CD14-positive monocyte (primary cell): ENCODE measurements at regions not wholly inside any gene's neighbourhood (a gene's known extent, or its start where the extent isn't known, plus 50 kb on each side); places are given as distances from the start of the nearest gene placed in this dataset.

Experiments
- DNase-seq, 3 donors: peaks; one replicate each; pipeline ENCODE4 v3.0.0-alpha.2; 2011 to 2022
- H2AFZ ChIP-seq: 2 replicates; pipeline ENCODE4 v1.6.0; 2012; ENCODE audit warnings: mild to moderate bottlenecking, low read depth, low read length, inconsistent platforms; ENCODE audit not compliant: insufficient read depth, poor library complexity, severe bottlenecking
- H3K27ac ChIP-seq, 2 donors: 1 replicate in 1 of 2; 2 replicates in 1 of 2; pipeline ENCODE4 v1.5.1; 2012 to 2013; ENCODE audit warnings: low read length in 2 of 2, control low read depth in 1 of 2, inconsistent platforms in 1 of 2, low read depth in 1 of 2, mild to moderate bottlenecking in 1 of 2
- H3K27me3 ChIP-seq, 2 donors: one replicate each; pipeline versions ENCODE4 v1.6.0 to v1.6.1; 2011 to 2013; ENCODE audit warnings: low read length in 2 of 2; ENCODE audit not compliant: control insufficient read depth in 2 of 2, insufficient read depth in 2 of 2
- H3K36me3 ChIP-seq, 2 donors: replicated peaks in 1 of 2; 1 replicate in 1 of 2; 2 replicates in 1 of 2; pipeline versions ENCODE4 v1.5.1 to v1.6.1; 2012 to 2013; ENCODE audit warnings: low read length in 2 of 2, control low read depth in 1 of 2, inconsistent platforms in 1 of 2, mild to moderate bottlenecking in 1 of 2; ENCODE audit not compliant: insufficient read depth in 2 of 2, control insufficient read depth in 1 of 2
- H3K4me1 ChIP-seq, 2 donors: 1 replicate in 1 of 2; 2 replicates in 1 of 2; pipeline versions ENCODE4 v1.5.1 to v1.6.1; 2012 to 2013; ENCODE audit warnings: low read length in 2 of 2, control low read depth in 1 of 2, inconsistent platforms in 1 of 2, mild to moderate bottlenecking in 1 of 2, moderate library complexity in 1 of 2; ENCODE audit not compliant: insufficient read depth in 2 of 2, control insufficient read depth in 1 of 2
- H3K4me2 ChIP-seq: replicated peaks from 2 replicates; pipeline ENCODE3; 2012; ENCODE audit warnings: low read length, moderate library complexity, mild to moderate bottlenecking; ENCODE audit not compliant: poor library complexity, severe bottlenecking; ENCODE audit errors: extremely low read depth
- H3K4me3 ChIP-seq, 3 experiments: fragments of 200-600 bp in 1 of 3; sonication (generic) in 1 of 3; replicated peaks in 1 of 3; 1 replicate in 2 of 3; 2 replicates in 1 of 3; pipeline ENCODE4 v1.5.1; 2011 to 2013; ENCODE audit warnings: low read length in 3 of 3, mild to moderate bottlenecking in 3 of 3, control low read depth in 2 of 3, low read depth in 2 of 3, inconsistent platforms in 1 of 3, moderate library complexity in 1 of 3
- H3K79me2 ChIP-seq: 2 replicates; pipeline ENCODE4 v1.6.0; 2012; ENCODE audit warnings: mild to moderate bottlenecking, control low read depth, inconsistent platforms, low read length, moderate library complexity; ENCODE audit not compliant: insufficient read depth
- H3K9ac ChIP-seq: 2 replicates; pipeline ENCODE4 v1.6.0; 2017; ENCODE audit warnings: low read length, mild to moderate bottlenecking; ENCODE audit not compliant: insufficient read depth, poor library complexity, severe bottlenecking
- H3K9me3 ChIP-seq, 2 donors: replicated peaks in 1 of 2; 1 replicate in 1 of 2; 2 replicates in 1 of 2; pipeline versions ENCODE4 v1.5.1 to v1.6.1; 2012 to 2013; ENCODE audit warnings: low read length in 2 of 2, control low read depth in 1 of 2; ENCODE audit not compliant: control insufficient read depth in 1 of 2, insufficient read depth in 1 of 2
- H4K20me1 ChIP-seq: 2 replicates; pipeline ENCODE4 v1.6.0; 2012; ENCODE audit warnings: mild to moderate bottlenecking, low read length, control low read depth, moderate library complexity; ENCODE audit not compliant: insufficient read depth
- H3K27ac Mint-ChIP-seq, 7 donors: one replicate each; pipeline ENCODE4 v1.8.0; 2020; ENCODE audit warnings: mild to moderate bottlenecking in 7 of 7, mixed read lengths in 7 of 7, moderate library complexity in 6 of 7, inconsistent platforms in 2 of 7
- H3K27me3 Mint-ChIP-seq, 3 donors: one replicate each; pipeline ENCODE4 v1.8.0; 2021 to 2022; ENCODE audit warnings: low read depth in 3 of 3, mild to moderate bottlenecking in 3 of 3, mixed read lengths in 3 of 3, moderate library complexity in 3 of 3, inconsistent platforms in 1 of 3
- H3K36me3 Mint-ChIP-seq, 2 donors: one replicate each; pipeline ENCODE4 v1.8.0; 2020; ENCODE audit warnings: mixed read lengths in 2 of 2, inconsistent platforms in 1 of 2, mild to moderate bottlenecking in 1 of 2
- H3K4me1 Mint-ChIP-seq: one replicate; pipeline ENCODE4 v1.8.0; 2020; ENCODE audit warnings: mild to moderate bottlenecking, mixed read lengths
- H3K4me3 Mint-ChIP-seq, 2 donors: one replicate each; pipeline ENCODE4 v1.8.0; 2020; ENCODE audit warnings: mild to moderate bottlenecking in 2 of 2, mixed read lengths in 2 of 2, moderate library complexity in 1 of 2
- H3K9me3 Mint-ChIP-seq, 7 donors: one replicate each; pipeline ENCODE4 v1.8.0; 2020 to 2022; ENCODE audit warnings: mixed read lengths in 7 of 7, mild to moderate bottlenecking in 6 of 7, moderate library complexity in 6 of 7, inconsistent platforms in 2 of 7
- WGBS: methylation state at CpG from one replicate; pipeline ENCODE4 v1.1.5; 2013; ENCODE audit warnings: missing lambda C conversion rate; ENCODE audit not compliant: insufficient coverage; 5-methylcytosine and 5-hydroxymethylcytosine counted together
- intact Hi-C, 2 donors: fragments of 100-400 bp; cut with micrococcal nuclease; formaldehyde crosslinking; loops; one replicate each; pipeline versions ENCODE4 v1.15.0 to v1.15.1; 2023
- TF ChIP-seq, protein P1 (sequence below): fragments of 200-600 bp; IDR thresholded peaks from one replicate; pipeline ENCODE4 v1.8.0; 2022; ENCODE audit warnings: antibody characterized with exemption, mild to moderate bottlenecking

DNA sequence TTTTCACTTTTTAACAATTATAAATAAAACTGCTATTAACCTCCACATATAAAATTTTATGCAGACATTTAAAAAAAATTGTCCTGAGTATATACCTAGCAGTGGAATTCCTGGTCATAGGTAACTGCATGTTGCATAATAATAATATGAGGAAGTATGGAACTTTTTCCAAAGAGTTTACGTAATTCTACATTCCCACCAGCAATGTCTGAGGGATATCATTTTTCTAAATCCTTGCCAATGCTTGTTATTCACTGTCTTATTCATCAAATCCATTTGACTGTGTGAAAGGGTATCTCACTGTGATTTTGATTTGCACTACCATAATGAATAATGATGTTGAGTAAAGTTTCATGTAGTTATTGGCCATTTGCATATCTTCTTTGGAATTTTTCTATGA, 393.8 kb downstream of the LRFN5 start:
- Histone ChIP-seq H4K20me1 (no peaks in the 10 kb centered on the region), H3K4me2 (no peak overlapping the region), H3K4me3 (no peak overlapping the region), H3K27ac (no peak overlapping the region), H2AFZ (no peak overlapping the region), H3K9ac (no peak overlapping the region), H3K79me2 (no peaks in the 10 kb centered on the region), H3K4me1 (no peaks in the 10 kb centered on the region), H3K36me3 (no peaks in the 10 kb centered on the region), H3K9me3 (no peaks in the 10 kb centered on the region), H3K27me3 (no peaks in the 10 kb centered on the region)
- H3K4me1 Mint-ChIP-seq, result no peaks in the 10 kb centered on the region
- intact Hi-C loops, result no loop called here
- H3K36me3 Mint-ChIP-seq, result no peaks in the 10 kb centered on the region
- H3K4me3 Mint-ChIP-seq, result no peak overlapping the region
- DNase-seq, result no peak
- TF ChIP-seq, protein P1, sequence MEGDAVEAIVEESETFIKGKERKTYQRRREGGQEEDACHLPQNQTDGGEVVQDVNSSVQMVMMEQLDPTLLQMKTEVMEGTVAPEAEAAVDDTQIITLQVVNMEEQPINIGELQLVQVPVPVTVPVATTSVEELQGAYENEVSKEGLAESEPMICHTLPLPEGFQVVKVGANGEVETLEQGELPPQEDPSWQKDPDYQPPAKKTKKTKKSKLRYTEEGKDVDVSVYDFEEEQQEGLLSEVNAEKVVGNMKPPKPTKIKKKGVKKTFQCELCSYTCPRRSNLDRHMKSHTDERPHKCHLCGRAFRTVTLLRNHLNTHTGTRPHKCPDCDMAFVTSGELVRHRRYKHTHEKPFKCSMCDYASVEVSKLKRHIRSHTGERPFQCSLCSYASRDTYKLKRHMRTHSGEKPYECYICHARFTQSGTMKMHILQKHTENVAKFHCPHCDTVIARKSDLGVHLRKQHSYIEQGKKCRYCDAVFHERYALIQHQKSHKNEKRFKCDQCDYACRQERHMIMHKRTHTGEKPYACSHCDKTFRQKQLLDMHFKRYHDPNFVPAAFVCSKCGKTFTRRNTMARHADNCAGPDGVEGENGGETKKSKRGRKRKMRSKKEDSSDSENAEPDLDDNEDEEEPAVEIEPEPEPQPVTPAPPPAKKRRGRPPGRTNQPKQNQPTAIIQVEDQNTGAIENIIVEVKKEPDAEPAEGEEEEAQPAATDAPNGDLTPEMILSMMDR, result no peak
- H3K27me3 Mint-ChIP-seq, result no peaks in the 10 kb centered on the region
- peaks cover 0 to 1% (median 0%) of the 10 kb centered on the region in 7 donors for H3K9me3 Mint-ChIP-seq
- no peak overlapping the region for H3K27ac Mint-ChIP-seq
- WGBS, result no CpG with 5 or more reads among the region's 1 CpG

DNA sequence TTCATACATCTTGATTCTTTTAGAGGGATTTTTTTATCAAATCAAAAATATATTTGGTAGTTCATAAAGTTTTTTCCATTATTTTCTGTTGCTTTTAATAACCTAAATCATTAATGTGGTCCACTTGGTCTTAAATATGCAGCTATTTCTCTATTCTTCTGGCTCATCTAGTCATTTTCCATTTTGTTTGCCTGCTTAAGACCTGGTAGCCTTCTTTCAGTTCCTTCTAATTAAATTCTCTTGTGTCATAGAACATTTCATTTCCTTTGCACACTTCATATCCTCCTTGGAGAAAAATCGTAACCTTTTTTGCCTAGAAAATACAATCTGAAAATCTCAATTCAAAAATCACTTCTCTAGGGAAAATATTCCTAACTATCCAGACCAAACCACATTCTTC, 387.0 kb downstream of the LRFN5 start:
- H3K79me2 ChIP-seq, result no peaks in the 10 kb centered on the region
- H3K27me3 ChIP-seq, result no peaks in the 10 kb centered on the region
- no peak overlapping the region for H3K27ac Mint-ChIP-seq
- H3K4me1 ChIP-seq, result no peaks in the 10 kb centered on the region
- no peak overlapping the region for H3K27ac ChIP-seq
- peaks cover 0 to 1% (median 0%) of the 10 kb centered on the region in 3 donors for H3K27me3 Mint-ChIP-seq
- no peaks in the 10 kb centered on the region for H3K36me3 Mint-ChIP-seq
- peaks cover 0 to 1% (median 0%) of the 10 kb centered on the region in 7 donors for H3K9me3 Mint-ChIP-seq
- no peaks in the 10 kb centered on the region for H3K4me1 Mint-ChIP-seq
- H3K4me3 ChIP-seq, result no peak overlapping the region
- TF ChIP-seq, protein P1, result no peak
- no peak overlapping the region for H3K9ac ChIP-seq
- no peak overlapping the region for H2AFZ ChIP-seq
- H3K4me3 Mint-ChIP-seq, result no peak overlapping the region
- intact Hi-C loops, result no loop called here
- DNase-seq, result no peak
- 100% methylated on average over 1 of the region's 1 CpG for WGBS
- H3K36me3 ChIP-seq, result no peaks in the 10 kb centered on the region
- H4K20me1 ChIP-seq, result no peaks in the 10 kb centered on the region
- no peak overlapping the region for H3K4me2 ChIP-seq
- no peaks in the 10 kb centered on the region for H3K9me3 ChIP-seq
